K562 (cell line): ENCODE measurements at regions not wholly inside any gene's neighbourhood (a gene's known extent, or its start where the extent isn't known, plus 50 kb on each side); places are given as distances from the start of the nearest gene placed in this dataset.

Experiments
- AFF1 ChIP-seq, 2 experiments: fragments of 450-650 bp; IDR thresholded peaks; 2 replicates each; pipeline ENCODE4 v1.6.1; 2018; ENCODE audit warnings: mild to moderate bottlenecking in 2 of 2, low read depth in 1 of 2; ENCODE audit not compliant: partially characterized antibody in 2 of 2
- ATF6 ChIP-seq: sonication (generic); formaldehyde crosslinking; IDR thresholded peaks from 2 replicates; pipeline ENCODE4 v1.4.0; 2020; ENCODE audit warnings: mild to moderate bottlenecking, missing genetic modification reagents
- DLX4 ChIP-seq: fragments of 250-450 bp; sonication (Bioruptor Pico); IDR thresholded peaks from 2 replicates; pipeline ENCODE4 v1.6.1; 2021; ENCODE audit warnings: mild to moderate bottlenecking
- HNRNPH1 ChIP-seq: fragments of 200-400 bp; formaldehyde crosslinking; optimal IDR thresholded peaks from 2 replicates; pipeline ENCODE3; 2017; ENCODE audit warnings: low read depth, mild to moderate bottlenecking, low read length, moderate library complexity
- MBD1 ChIP-seq: fragments of 250-450 bp; sonication (Bioruptor Pico); IDR thresholded peaks from 2 replicates; pipeline ENCODE4 v1.8.0; 2022; ENCODE audit warnings: inconsistent platforms
- NELFE ChIP-seq: IDR thresholded peaks from 2 replicates; pipeline ENCODE4 v1.6.1; 2011; ENCODE audit warnings: mild to moderate bottlenecking; ENCODE audit not compliant: insufficient read depth, insufficient read length
- PHB2 ChIP-seq: fragments of 450-650 bp; IDR thresholded peaks from 2 replicates; pipeline ENCODE4 v1.6.1; 2017; ENCODE audit warnings: low read depth
- RFX1 ChIP-seq: fragments of 450-650 bp; IDR thresholded peaks from 2 replicates; pipeline ENCODE4 v1.6.1; 2016; ENCODE audit warnings: mild to moderate bottlenecking, moderate library complexity
- SMARCA5 ChIP-seq: fragments of 450-650 bp; IDR thresholded peaks from 2 replicates; pipeline ENCODE4 v1.6.1; 2016
- SPI1 ChIP-seq: IDR thresholded peaks from 2 replicates; pipeline ENCODE4 v1.6.1; 2011; ENCODE audit warnings: low read depth, low read length, control low read depth, borderline replicate concordance
- TBP ChIP-seq: optimal IDR thresholded peaks from 2 replicates; pipeline ENCODE3; 2011; ENCODE audit warnings: low read depth, low read length, improper control_type of control experiment
- VEZF1 ChIP-seq: fragments of 200-800 bp; sonication (Bioruptor generic); IDR thresholded peaks from 2 replicates; pipeline ENCODE4 v1.6.1; 2017; ENCODE audit warnings: missing genetic modification characterization, missing compliant biosample characterization
- ZNF395 ChIP-seq: fragments of 200-800 bp; sonication (Bioruptor generic); IDR thresholded peaks from 2 replicates; pipeline ENCODE4 v1.6.1; 2017; ENCODE audit warnings: missing genetic modification characterization, missing compliant biosample characterization
- ZNF586 ChIP-seq: fragments of 450-650 bp; formaldehyde crosslinking; conservative IDR thresholded peaks from 2 replicates; pipeline ENCODE4 v1.4.0; 2020; ENCODE audit warnings: mild to moderate bottlenecking, moderate library complexity
- ZNF740 ChIP-seq, 3 experiments: fragments of 200-800 bp in 1 of 3; sonication (Bioruptor generic) in 1 of 3; sonication (generic) in 1 of 3; formaldehyde crosslinking in 1 of 3; IDR thresholded peaks; 2 replicates each; pipeline versions ENCODE4 v1.6.1 to v1.8.0; 2016 to 2022; ENCODE audit warnings: mild to moderate bottlenecking in 2 of 3, missing compliant biosample characterization in 2 of 3, missing genetic modification characterization in 2 of 3, missing genetic modification reagents in 1 of 3

- TF ChIP-seq SPI1 = peak; percentile 97
- no peak for TF ChIP-seq NELFE
- TF ChIP-seq PHB2 = no peak
- TF ChIP-seq ZNF740 (CRISPR knock-in tag; IDR thresholded peaks at IDR 0.05) = no peak
- no peak for TF ChIP-seq ZNF740 (tag; IDR thresholded peaks at IDR 0.05)
- TF ChIP-seq ATF6 = no peak
- peak; percentile 93 for TF ChIP-seq ZNF395 (CRISPR knock-in tag)
- no peak for TF ChIP-seq ZNF586 (CRISPR knock-in tag)
- TF ChIP-seq SMARCA5 = 0 out of 2 replicates have a peak, but pooled peaks have one; percentile 31
- no peak for TF ChIP-seq MBD1 (CRISPR knock-in tag)
- TF ChIP-seq RFX1 = no peak
- peak; percentile 16 to 19 for TF ChIP-seq AFF1 (IDR thresholded peaks at IDR 0.05; ENCODE audit: low read depth in 1 of 2, partially characterized antibody in 2 of 2)
- TF ChIP-seq VEZF1 = no peak; the same call in 1 of the 2 replicates
- no peak for TF ChIP-seq DLX4
- no peak for TF ChIP-seq TBP
- TF ChIP-seq HNRNPH1 = no peak
Observed at GRCh38 chr7:106986450-106986977, 58.0 kb upstream of the PRKAR2B start (continued).
